LNCAP (cell line): ENCODE measurements at regions not wholly inside any gene's neighbourhood (a gene's known extent, or its start where the extent isn't known, plus 50 kb on each side); places are given as distances from the start of the nearest gene placed in this dataset.

Experiments
- CTCF ChIP-seq: fragments of 450-650 bp; IDR thresholded peaks from 2 replicates; pipeline ENCODE4 v1.5.1; 2017; ENCODE audit warnings: mild to moderate bottlenecking

DNA sequence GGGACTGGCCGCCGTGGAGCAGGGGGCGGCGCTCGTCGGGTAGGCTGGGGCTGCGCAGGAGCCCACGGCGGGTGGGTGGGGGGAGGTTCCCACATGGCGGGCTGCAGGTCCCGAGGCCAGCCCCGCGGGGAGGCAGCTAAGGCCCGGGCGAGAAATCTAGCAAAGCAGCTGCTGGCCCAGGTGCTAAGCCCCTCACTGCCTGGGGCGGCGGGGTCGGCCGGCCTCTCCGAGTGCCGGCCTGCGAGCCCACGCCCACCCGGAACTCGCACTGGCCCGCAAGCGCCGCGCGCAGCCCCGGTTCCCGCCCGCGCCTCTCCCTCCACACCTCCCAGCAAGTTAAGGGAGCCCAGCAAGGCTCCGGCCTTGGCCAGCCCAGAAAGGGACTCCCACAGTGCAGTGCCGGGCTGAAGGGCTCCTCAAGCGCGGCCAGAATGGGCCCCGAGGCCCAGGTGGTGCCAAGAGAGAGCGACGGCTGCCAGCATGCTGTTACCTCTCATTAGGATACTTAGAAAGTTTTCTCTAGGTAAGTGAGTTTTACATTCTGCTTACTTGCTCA lies 1463.5 kb upstream of the MIR17HG start:
- TF ChIP-seq CTCF = no peak

- no peak for TF ChIP-seq CTCF
Measured at GRCh38 chr13:89890806-89891205, 1456.7 kb upstream of the MIR17HG start.

DNA sequence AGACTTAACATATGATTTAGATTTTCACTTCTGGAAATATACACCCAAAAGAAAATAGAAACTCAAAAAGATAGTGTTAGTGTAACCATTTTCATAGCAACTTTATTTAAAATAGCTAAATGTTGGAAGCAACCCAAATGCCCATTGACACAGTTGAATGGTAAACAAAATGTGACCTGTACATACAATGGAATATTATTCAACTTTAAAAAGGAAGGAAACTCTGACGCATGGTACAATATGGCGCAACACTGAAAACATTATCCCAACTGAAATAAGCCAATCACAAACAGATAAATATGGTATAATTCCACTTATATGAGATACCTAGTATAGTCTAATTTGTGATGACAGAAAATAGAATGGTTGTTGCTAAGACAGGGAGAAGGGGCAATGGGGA lies 1456.1 kb upstream of the MIR17HG start:
- TF ChIP-seq CTCF = no peak

DNA sequence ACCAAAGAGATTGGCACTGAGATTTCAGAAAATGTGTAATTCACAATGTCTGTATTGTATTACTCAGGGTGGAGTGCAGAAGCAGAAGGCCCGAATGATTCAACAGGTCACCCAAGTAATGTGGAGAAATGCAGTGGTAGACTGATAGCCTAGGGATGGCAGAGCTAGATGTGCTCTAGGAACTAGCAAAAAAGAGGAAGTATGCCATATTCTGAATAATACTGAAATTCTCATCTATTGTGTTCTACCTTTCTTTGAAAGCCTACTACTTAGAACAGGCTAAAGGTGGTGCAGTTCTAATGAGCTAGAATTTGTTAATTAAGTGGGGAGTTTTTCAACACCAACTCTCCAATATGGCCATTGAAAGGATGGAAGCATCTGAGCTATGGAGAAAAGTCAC lies 1449.8 kb upstream of the MIR17HG start:
- TF ChIP-seq CTCF = no peak

DNA sequence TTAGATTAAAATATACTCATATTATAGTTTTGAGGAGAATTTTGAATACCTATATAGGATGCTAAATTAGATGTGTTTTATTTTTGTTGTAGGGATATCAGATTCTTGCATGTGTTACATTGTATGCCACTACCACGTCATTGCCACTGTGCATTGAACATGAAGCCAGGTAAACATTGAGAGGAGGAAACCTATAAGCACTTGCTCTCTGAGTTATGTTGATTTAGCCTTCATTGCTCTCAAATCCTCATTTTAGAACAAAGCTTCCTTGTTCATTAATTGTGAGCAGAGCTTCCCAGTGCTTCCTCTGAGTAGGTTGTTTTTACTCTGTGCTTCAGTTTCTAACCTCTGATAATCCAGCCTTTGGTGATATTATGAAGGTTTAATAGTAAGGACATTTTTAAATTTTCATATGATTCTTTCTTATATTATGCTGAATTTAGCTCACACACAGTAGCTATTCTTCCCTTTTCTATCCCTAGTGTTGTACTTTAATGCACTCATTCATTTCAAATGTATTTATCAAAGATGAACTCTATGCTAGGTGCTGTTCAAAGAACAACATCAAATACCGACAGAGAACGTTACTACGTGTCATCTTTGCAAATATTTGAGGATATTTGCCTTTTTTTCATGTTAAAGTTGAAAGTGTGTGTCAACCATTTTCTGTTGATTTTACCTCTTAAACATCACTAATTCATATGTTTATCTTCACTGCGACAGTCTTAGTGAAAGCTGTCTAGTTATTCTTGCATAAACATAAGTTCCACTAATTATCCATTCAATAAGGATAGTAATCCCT lies 1448.0 kb upstream of the MIR17HG start:
- no peak for TF ChIP-seq CTCF

GRCh38 chr13:89900104-89900765 lies 1447.3 kb upstream of the MIR17HG start:
- TF ChIP-seq CTCF = no peak

DNA sequence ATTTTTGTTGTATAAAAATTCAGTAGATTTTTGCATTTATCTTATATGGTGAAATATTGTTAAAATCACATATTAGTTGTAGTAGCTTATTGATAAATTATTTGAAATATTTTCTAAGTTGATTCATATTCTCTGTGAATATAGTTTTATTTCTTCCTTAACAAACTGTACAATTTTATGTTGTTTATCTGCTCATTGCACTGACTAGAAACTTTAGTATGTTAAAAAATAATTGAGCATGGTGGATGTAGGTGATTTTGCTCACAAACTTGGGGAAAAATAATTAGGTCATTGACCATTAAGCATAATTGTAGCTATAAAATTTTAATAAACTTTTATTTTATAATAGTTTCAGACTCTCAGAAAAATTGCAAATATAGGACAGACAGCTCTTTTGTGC lies 1445.3 kb upstream of the MIR17HG start:
- TF ChIP-seq CTCF = no peak
